ENCODE measurements at regions not wholly inside any gene's neighbourhood (a gene's known extent, or its start where the extent isn't known, plus 50 kb on each side); places are given as distances from the start of the nearest gene placed in this dataset.

DNA sequence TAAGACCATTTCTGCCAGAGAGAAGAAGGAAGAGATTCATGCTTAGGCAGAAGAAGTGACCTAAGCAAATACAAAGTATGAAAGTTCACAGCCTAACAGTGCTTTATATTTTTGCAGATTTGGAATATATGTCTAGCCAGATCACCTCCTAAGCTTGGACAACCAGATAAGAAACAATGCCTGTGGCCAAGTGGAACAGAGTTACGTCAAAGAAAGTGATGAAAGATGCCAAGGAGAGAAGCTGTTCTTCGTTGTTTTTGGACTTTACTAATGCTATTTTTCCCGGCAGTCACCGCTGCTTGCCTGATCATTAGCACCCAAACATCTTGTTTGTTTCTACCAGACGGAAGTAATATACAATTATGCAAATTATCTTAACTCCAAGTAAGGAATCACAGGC is 489.2 kb upstream of the C1orf87 start:
- no peak overlapping the region for H3K27ac Mint-ChIP-seq (ENCODE audit: unreplicated experiment)
- no peaks in the 10 kb centered on the region for H3K36me3 Mint-ChIP-seq (ENCODE audit: unreplicated experiment)
- H3K9me3 Mint-ChIP-seq (ENCODE audit: unreplicated experiment): no peaks in the 10 kb centered on the region
- no peak for DNase-seq
- TF ChIP-seq, protein P1, sequence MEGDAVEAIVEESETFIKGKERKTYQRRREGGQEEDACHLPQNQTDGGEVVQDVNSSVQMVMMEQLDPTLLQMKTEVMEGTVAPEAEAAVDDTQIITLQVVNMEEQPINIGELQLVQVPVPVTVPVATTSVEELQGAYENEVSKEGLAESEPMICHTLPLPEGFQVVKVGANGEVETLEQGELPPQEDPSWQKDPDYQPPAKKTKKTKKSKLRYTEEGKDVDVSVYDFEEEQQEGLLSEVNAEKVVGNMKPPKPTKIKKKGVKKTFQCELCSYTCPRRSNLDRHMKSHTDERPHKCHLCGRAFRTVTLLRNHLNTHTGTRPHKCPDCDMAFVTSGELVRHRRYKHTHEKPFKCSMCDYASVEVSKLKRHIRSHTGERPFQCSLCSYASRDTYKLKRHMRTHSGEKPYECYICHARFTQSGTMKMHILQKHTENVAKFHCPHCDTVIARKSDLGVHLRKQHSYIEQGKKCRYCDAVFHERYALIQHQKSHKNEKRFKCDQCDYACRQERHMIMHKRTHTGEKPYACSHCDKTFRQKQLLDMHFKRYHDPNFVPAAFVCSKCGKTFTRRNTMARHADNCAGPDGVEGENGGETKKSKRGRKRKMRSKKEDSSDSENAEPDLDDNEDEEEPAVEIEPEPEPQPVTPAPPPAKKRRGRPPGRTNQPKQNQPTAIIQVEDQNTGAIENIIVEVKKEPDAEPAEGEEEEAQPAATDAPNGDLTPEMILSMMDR (IDR thresholded peaks at IDR 0.05; ENCODE audit: partially characterized antibody, unreplicated experiment): no peak
- H3K4me3 Mint-ChIP-seq (ENCODE audit: unreplicated experiment): no peak overlapping the region
- peaks cover 3% of the 10 kb centered on the region for H3K4me1 Mint-ChIP-seq (ENCODE audit: low read depth, unreplicated experiment)
- no peaks in the 10 kb centered on the region for H3K27me3 Mint-ChIP-seq (ENCODE audit: unreplicated experiment)

DNA sequence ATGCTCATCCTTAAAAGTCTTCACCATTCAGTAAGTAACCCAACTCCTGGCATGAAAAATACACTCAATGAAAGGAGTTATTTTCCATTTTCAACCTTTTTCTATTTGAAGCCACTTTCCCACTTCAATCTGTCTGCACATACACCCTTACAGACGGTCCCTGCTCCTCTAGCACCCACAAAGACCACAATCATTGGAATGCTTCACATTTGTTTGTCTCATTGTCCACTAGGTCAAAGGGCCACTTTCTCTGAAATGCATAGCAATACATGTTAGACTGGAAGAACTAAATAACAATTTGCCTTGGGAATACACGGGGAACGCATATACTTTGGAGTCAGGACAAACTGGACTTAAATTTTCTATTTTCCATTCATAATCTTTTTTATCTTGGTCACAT is 487.1 kb upstream of the C1orf87 start:
- no peak for DNase-seq
- Mint-ChIP-seq H3K27me3 (ENCODE audit: unreplicated experiment) (no peaks in the 10 kb centered on the region), H3K9me3 (ENCODE audit: unreplicated experiment) (no peaks in the 10 kb centered on the region), H3K4me1 (ENCODE audit: low read depth, unreplicated experiment) (peaks cover 3% of the 10 kb centered on the region), H3K4me3 (ENCODE audit: unreplicated experiment) (no peak overlapping the region), H3K27ac (ENCODE audit: unreplicated experiment) (no peak overlapping the region), H3K36me3 (ENCODE audit: unreplicated experiment) (no peaks in the 10 kb centered on the region)
- TF ChIP-seq, protein P1 (IDR thresholded peaks at IDR 0.05; ENCODE audit: partially characterized antibody, unreplicated experiment): no peak

DNA sequence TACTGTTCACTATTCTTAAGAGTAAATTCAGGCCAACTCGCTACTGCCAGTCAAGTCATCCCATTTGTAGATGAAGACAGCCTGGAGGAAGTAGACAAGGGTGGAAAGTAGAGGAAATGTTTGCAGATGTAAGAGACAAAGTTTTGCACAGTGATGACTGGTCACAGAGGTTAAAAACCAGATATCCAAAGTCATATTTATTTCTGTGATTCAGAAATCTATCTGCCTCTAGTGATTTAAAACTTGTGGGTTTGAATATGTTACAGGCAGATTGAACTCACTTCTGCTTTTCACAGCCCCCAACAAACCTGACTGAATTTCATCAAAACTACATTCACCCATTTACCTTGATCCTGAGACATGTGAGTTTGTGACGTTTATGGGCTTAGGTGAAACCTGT is 484.7 kb upstream of the C1orf87 start:
- no peaks in the 10 kb centered on the region for H3K27me3 Mint-ChIP-seq (ENCODE audit: unreplicated experiment)
- no peaks in the 10 kb centered on the region for H3K4me1 Mint-ChIP-seq (ENCODE audit: low read depth, unreplicated experiment)
- TF ChIP-seq, protein P1 (IDR thresholded peaks at IDR 0.05; ENCODE audit: partially characterized antibody, unreplicated experiment): no peak
- H3K36me3 Mint-ChIP-seq (ENCODE audit: unreplicated experiment): no peaks in the 10 kb centered on the region
- DNase-seq: no peak
- H3K4me3 Mint-ChIP-seq (ENCODE audit: unreplicated experiment): no peak overlapping the region
- H3K27ac Mint-ChIP-seq (ENCODE audit: unreplicated experiment): no peak overlapping the region
- no peaks in the 10 kb centered on the region for H3K9me3 Mint-ChIP-seq (ENCODE audit: unreplicated experiment)

DNA sequence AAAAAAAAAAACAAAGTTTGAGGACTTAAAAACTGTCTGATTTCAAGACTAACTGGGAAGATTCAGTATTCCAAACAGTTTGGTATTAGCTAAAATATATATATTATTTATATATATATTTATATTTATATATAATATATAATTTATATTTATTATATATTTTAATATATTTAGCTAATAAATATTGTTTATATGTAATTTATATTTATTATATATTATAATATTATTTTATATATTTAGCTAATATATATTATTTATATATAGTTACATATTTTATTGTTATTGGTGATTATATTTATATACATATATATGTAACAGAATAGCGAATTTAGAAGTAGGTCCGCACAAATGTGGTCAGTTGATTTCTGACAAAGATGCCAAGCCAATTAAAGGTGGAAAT is 480.2 kb upstream of the C1orf87 start:
- H3K9me3 Mint-ChIP-seq (ENCODE audit: unreplicated experiment): no peaks in the 10 kb centered on the region
- H3K27me3 Mint-ChIP-seq (ENCODE audit: unreplicated experiment): no peaks in the 10 kb centered on the region
- no peak for DNase-seq
- H3K4me3 Mint-ChIP-seq (ENCODE audit: unreplicated experiment): no peak overlapping the region
- no peaks in the 10 kb centered on the region for H3K36me3 Mint-ChIP-seq (ENCODE audit: unreplicated experiment)
- H3K4me1 Mint-ChIP-seq (ENCODE audit: low read depth, unreplicated experiment): no peaks in the 10 kb centered on the region
- no peak overlapping the region for H3K27ac Mint-ChIP-seq (ENCODE audit: unreplicated experiment)
- TF ChIP-seq, protein P1 (IDR thresholded peaks at IDR 0.05; ENCODE audit: partially characterized antibody, unreplicated experiment): no peak

DNA sequence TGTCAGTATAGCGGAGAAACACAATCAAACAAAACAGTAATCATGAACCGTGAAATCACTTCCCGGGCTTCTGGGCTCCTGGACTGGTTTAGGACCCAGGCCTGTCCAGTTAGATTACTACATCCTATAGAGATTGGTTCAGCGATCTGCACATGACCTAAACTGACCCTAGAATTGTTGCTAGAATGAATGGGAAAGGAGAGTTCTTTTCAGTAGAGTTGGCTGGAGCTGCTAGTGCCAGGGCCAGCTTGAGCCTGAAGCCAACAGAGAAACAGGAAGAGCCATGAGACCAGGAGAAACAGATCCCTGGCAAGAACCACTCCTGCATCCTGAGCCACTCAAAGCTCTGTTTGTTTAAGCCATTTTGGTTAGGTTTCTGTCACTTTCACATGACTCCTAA is 474.3 kb upstream of the C1orf87 start:
- no peak for DNase-seq
- no peaks in the 10 kb centered on the region for H3K9me3 Mint-ChIP-seq (ENCODE audit: unreplicated experiment)
- H3K27me3 Mint-ChIP-seq (ENCODE audit: unreplicated experiment): peaks cover 2% of the 10 kb centered on the region
- H3K36me3 Mint-ChIP-seq (ENCODE audit: unreplicated experiment): no peaks in the 10 kb centered on the region
- no peak overlapping the region for H3K27ac Mint-ChIP-seq (ENCODE audit: unreplicated experiment)
- no peaks in the 10 kb centered on the region for H3K4me1 Mint-ChIP-seq (ENCODE audit: low read depth, unreplicated experiment)
- TF ChIP-seq, protein P1 (IDR thresholded peaks at IDR 0.05; ENCODE audit: partially characterized antibody, unreplicated experiment): no peak
- no peak overlapping the region for H3K4me3 Mint-ChIP-seq (ENCODE audit: unreplicated experiment)

Measured in glutamatergic neuron (in vitro differentiated cells).